Type B pancreatic cell (in vitro differentiated cells): ENCODE measurements at regions not wholly inside any gene's neighbourhood (a gene's known extent, or its start where the extent isn't known, plus 50 kb on each side); places are given as distances from the start of the nearest gene placed in this dataset.

Experiments
- DNase-seq: peaks from one replicate; pipeline ENCODE4 v3.0.0; 2021; ENCODE audit warnings: mixed read lengths; ENCODE audit not compliant: unreplicated experiment; ENCODE audit errors: extremely low spot score
- H3K27ac Mint-ChIP-seq: 2 replicates; pipeline ENCODE4 v1.8.0; 2021; ENCODE audit warnings: mild to moderate bottlenecking, mixed read lengths
- H3K27me3 Mint-ChIP-seq: 2 replicates; pipeline ENCODE4 v1.8.0; 2021; ENCODE audit warnings: mixed read lengths
- H3K36me3 Mint-ChIP-seq: 2 replicates; pipeline ENCODE4 v1.8.0; 2021; ENCODE audit warnings: mixed read lengths
- H3K4me1 Mint-ChIP-seq: one replicate; pipeline ENCODE4 v1.8.0; 2021; ENCODE audit warnings: mixed read lengths; ENCODE audit not compliant: unreplicated experiment
- H3K4me3 Mint-ChIP-seq: 2 replicates; pipeline ENCODE4 v1.8.0; 2021; ENCODE audit warnings: mild to moderate bottlenecking, mixed read lengths
- H3K9me3 Mint-ChIP-seq: 2 replicates; pipeline ENCODE4 v1.8.0; 2021; ENCODE audit warnings: mixed read lengths
- TF ChIP-seq, protein P1 (sequence below): fragments of 200-600 bp; sonication (generic); conservative IDR thresholded peaks from 2 replicates; pipeline ENCODE4 v1.5.0; 2021; ENCODE audit warnings: antibody characterized with exemption, mild to moderate bottlenecking

DNA sequence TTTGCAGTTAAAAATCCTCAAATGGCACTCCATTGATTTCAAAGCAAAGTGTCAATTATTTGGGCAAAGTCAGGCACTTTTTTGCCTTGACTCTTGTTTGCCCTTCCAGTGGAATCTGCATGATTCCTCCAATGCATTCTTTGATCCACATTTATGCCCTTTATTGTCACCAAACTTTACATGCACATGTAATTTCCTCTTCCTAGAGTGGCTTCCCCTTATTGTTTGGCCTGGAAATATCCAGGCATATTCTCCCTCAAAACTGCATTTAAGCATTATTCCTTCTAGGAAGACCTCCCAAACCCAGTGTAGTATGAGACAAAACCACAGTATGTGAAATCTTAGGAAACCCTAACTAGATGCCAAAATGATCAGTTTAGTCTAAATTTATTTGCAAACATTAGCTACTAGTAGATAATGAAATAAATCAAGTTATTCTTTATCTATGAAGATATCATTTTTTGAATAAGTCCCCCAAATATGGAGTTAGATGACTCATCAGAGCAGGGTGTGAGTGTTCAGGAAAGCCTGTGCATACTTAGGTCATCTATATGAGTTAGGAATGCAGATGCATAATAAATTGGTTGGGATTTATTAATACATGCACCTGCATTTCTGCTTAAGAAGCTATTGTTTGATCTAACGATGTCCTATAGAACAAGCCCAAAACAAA, 433.3 kb upstream of the TCF4 start:
- H3K27ac Mint-ChIP-seq, result no peak overlapping the region
- no peak overlapping the region for H3K4me3 Mint-ChIP-seq
- peaks cover 6% of the 10 kb centered on the region for H3K9me3 Mint-ChIP-seq
- DNase-seq, result no peak
- no peaks in the 10 kb centered on the region for H3K27me3 Mint-ChIP-seq
- TF ChIP-seq, protein P1, sequence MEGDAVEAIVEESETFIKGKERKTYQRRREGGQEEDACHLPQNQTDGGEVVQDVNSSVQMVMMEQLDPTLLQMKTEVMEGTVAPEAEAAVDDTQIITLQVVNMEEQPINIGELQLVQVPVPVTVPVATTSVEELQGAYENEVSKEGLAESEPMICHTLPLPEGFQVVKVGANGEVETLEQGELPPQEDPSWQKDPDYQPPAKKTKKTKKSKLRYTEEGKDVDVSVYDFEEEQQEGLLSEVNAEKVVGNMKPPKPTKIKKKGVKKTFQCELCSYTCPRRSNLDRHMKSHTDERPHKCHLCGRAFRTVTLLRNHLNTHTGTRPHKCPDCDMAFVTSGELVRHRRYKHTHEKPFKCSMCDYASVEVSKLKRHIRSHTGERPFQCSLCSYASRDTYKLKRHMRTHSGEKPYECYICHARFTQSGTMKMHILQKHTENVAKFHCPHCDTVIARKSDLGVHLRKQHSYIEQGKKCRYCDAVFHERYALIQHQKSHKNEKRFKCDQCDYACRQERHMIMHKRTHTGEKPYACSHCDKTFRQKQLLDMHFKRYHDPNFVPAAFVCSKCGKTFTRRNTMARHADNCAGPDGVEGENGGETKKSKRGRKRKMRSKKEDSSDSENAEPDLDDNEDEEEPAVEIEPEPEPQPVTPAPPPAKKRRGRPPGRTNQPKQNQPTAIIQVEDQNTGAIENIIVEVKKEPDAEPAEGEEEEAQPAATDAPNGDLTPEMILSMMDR, result no peak
- no peaks in the 10 kb centered on the region for H3K36me3 Mint-ChIP-seq
- no peaks in the 10 kb centered on the region for H3K4me1 Mint-ChIP-seq

DNA sequence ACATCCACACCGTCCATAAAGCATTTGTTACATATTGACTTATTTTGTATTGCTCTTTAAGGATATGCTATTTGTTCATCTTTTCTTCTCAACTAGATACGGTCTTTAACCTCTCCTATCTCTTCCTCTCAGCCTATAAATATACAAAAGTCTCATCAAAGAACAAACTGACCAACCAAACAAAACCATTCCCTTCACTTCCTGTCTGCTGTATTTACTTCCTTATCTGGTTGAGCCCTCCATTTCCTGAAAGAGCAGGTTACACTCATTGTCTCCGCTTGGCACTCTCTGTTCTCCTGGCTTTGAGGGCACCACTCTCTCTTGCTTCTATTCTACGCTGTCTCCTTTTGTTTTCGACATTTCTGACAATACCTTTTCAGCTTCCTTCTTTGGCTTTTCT, 431.9 kb upstream of the TCF4 start:
- Mint-ChIP-seq H3K36me3 (no peaks in the 10 kb centered on the region), H3K9me3 (peaks cover 6% of the 10 kb centered on the region), H3K4me3 (no peak overlapping the region), H3K27me3 (no peaks in the 10 kb centered on the region), H3K4me1 (no peaks in the 10 kb centered on the region), H3K27ac (no peak overlapping the region)
- no peak for DNase-seq
- TF ChIP-seq, protein P1, result no peak

DNA sequence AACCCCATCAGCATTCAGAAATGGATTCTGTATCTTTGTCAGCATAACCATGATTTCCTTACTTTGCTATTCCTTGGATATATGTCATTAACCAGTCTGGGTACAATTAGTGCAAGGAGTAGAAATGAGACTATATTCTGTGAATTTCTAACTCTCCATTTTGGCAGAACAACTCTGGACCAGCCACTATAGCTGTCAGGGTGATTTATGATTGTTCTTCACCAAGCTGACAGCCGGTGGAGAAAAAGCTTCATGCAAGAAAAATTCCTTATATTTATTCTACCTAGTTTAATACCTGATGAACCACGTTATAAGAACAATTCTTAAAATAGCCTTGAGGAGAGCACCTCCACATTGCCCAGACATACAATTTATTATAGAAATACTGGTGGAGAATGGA, 431.2 kb upstream of the TCF4 start:
- H3K27ac Mint-ChIP-seq, result no peak overlapping the region
- H3K4me3 Mint-ChIP-seq, result no peak overlapping the region
- TF ChIP-seq, protein P1, result no peak
- no peaks in the 10 kb centered on the region for H3K36me3 Mint-ChIP-seq
- H3K27me3 Mint-ChIP-seq, result no peaks in the 10 kb centered on the region
- no peaks in the 10 kb centered on the region for H3K4me1 Mint-ChIP-seq
- no peak for DNase-seq
- H3K9me3 Mint-ChIP-seq, result peaks cover 6% of the 10 kb centered on the region

DNA sequence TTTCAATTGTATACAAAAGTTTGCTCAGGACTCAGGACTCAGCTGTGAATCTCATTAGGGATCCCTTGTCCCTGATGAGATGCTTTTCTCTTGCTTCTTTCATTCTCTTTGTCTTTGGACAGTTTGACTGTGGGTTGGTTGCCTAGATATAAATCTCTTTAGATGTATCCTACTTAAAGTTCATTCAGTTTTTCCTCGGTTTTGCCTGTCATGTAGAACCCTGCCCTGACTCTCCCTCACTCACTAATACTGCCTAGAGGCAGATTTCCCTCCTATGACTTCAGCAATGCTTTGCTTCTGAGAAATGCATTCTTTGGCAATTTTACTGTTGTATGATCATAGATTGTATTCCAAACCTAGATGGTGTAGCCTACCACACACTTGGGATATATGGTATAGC, 421.4 kb upstream of the TCF4 start:
- DNase-seq, result no peak
- Mint-ChIP-seq H3K4me1 (peaks cover 5% of the 10 kb centered on the region), H3K27ac (no peak overlapping the region), H3K4me3 (no peak overlapping the region), H3K36me3 (no peaks in the 10 kb centered on the region), H3K27me3 (no peaks in the 10 kb centered on the region), H3K9me3 (peaks cover 5% of the 10 kb centered on the region)
- TF ChIP-seq, protein P1, result no peak

DNA sequence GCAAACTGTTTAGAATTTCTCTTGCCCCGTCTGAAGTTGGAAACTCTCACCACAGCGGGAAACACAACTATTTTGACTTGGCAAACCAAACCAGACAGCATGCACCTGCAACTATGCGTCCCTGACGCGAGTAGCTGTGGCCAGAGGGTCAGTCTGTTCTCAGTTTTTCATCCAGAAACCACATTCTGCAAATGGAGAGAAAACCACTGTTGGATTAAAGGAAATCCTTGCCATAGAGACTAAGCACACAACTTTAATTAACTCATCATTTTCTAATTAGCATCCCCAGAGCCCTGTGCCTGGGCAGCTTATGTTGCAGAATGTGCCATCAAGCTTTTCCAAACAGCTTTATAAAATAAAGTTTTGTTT, 415.7 kb upstream of the TCF4 start:
- H3K4me1 Mint-ChIP-seq, result peaks cover 13% of the 10 kb centered on the region
- H3K27me3 Mint-ChIP-seq, result no peaks in the 10 kb centered on the region
- no peaks in the 10 kb centered on the region for H3K9me3 Mint-ChIP-seq
- no peak for DNase-seq
- H3K4me3 Mint-ChIP-seq, result no peak overlapping the region
- no peak overlapping the region for H3K27ac Mint-ChIP-seq
- TF ChIP-seq, protein P1, result no peak
- H3K36me3 Mint-ChIP-seq, result no peaks in the 10 kb centered on the region
